HG03457 (cell line): ENCODE measurements at regions not wholly inside any gene's neighbourhood (a gene's known extent, or its start where the extent isn't known, plus 50 kb on each side); places are given as distances from the start of the nearest gene placed in this dataset.

ENCODE experiments used
- ATAC-seq: cut with Tn5 transposase; IDR thresholded peaks from one replicate; pipeline ENCODE4 v1.9.1; 2021; ENCODE audit warnings: moderate number of reproducible peaks; ENCODE audit not compliant: unreplicated experiment

GRCh38 chr9:89923961-89924504 lies 319.2 kb downstream of the GADD45G start:
- ATAC-seq, result no peak

GRCh38 chr9:89924611-89925010 lies 319.8 kb downstream of the GADD45G start:
- no peak for ATAC-seq

- no peak for ATAC-seq
Measured at GRCh38 chr9:89926167-89926566, 321.4 kb downstream of the GADD45G start.

- no peak for ATAC-seq
Measured at GRCh38 chr9:89926691-89927220, 321.9 kb downstream of the GADD45G start.

GRCh38 chr9:89928106-89928505 lies 323.3 kb downstream of the GADD45G start:
- ATAC-seq, result no peak

GRCh38 chr9:89928521-89929275 lies 323.9 kb downstream of the GADD45G start:
- no peak for ATAC-seq

GRCh38 chr9:89929315-89929672 lies 324.5 kb downstream of the GADD45G start:
- no peak for ATAC-seq

- no peak for ATAC-seq
Measured at GRCh38 chr9:89929673-89930480, 325.1 kb downstream of the GADD45G start.

GRCh38 chr9:89933578-89933977 lies 328.8 kb downstream of the GADD45G start:
- no peak for ATAC-seq

GRCh38 chr9:89935115-89935514 lies 330.3 kb downstream of the GADD45G start:
- no peak for ATAC-seq

- ATAC-seq, result no peak
Measured at GRCh38 chr9:89935801-89936200, 331.0 kb downstream of the GADD45G start.

- ATAC-seq, result no peak
Measured at GRCh38 chr9:89937051-89937450, 332.2 kb downstream of the GADD45G start.

- ATAC-seq, result no peak
Measured at GRCh38 chr9:89939181-89939580, 334.4 kb downstream of the GADD45G start.

GRCh38 chr9:89939626-89940292 lies 334.9 kb downstream of the GADD45G start:
- ATAC-seq, result no peak

GRCh38 chr9:89940625-89941024 lies 335.8 kb downstream of the GADD45G start:
- ATAC-seq, result no peak

GRCh38 chr9:89941875-89942274 lies 337.1 kb downstream of the GADD45G start:
- ATAC-seq, result no peak

GRCh38 chr9:89942643-89943042 lies 337.8 kb downstream of the GADD45G start:
- no peak for ATAC-seq

- ATAC-seq, result no peak
Measured at GRCh38 chr9:89943309-89943708, 338.5 kb downstream of the GADD45G start.

- no peak for ATAC-seq
Measured at GRCh38 chr9:89943728-89944127, 338.9 kb downstream of the GADD45G start.

GRCh38 chr9:89945133-89945532 lies 340.3 kb downstream of the GADD45G start:
- no peak for ATAC-seq

- ATAC-seq, result no peak
Measured at GRCh38 chr9:89946741-89947140, 341.9 kb downstream of the GADD45G start.
